ENCODE measurements at regions not wholly inside any gene's neighbourhood (a gene's known extent, or its start where the extent isn't known, plus 50 kb on each side); places are given as distances from the start of the nearest gene placed in this dataset.
A peak's percentile ranks its signal among the peaks of the same experiment; 100 is the strongest.
"Not testable (repeated sequence)": the region's sequence is repeated elsewhere in the genome, so short reads cannot be mapped to it uniquely, and the experiment has no call there.

DNA sequence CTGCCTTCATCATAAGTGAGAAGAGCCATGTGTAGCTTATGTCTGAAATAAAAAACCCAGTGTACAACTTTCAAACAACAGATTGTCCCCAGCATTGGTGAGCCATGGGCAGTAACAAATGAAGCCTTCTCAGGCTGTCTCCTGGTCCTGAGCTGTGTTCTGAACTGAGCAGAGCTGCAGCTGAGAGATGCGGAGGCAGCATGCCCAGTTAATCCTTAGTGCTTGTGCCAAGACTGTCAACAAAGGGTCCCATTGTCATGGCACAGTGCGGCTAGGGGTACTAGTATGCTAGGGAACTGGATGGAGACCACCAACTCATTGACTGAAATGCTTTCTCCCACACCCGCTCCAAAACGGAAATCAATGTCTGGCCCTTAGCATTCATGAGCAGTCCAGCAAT is 154.3 kb downstream of the RMST start:
- no peak for DNase-seq (ENCODE audit: low spot score)

DNA sequence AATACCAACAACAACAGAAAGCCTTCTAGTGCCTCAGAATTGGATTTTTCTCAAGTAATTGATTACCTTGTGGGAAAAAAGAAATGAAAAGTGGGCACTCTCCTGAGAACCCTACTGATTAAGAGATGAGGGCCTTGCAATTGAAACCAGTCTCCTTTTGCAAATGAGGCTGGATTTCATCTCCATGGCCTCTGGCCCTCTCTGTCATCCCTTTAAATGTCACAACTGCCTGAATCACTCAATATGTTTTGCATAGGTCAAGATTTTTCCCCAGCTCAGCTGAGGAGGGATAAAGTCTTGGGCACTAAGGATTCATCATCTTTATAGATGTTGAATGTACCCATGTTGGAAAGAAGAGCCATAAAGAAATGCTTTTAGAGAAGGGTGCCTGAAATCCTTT is 166.4 kb downstream of the RMST start:
- no peak for DNase-seq (ENCODE audit: low spot score)

DNA sequence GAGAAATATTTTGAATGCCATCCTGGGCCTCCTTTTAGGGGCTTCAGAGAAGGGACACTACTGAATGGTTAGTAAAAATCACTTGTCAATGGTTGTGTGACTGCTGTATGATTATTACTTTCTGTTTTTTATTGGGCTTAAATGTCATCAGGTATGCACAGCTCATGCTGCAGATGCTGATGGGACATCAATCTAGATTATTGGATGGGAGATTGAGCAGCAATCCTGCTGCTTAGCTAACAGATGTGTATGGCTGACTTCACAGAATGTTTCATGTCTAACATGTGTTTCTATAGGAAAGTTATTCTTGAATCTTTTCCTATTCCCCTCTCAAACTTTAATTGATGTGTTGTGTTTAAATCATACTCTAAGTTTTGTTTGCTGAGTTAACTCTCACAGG is 166.8 kb downstream of the RMST start:
- DNase-seq (ENCODE audit: low spot score) = no peak

DNA sequence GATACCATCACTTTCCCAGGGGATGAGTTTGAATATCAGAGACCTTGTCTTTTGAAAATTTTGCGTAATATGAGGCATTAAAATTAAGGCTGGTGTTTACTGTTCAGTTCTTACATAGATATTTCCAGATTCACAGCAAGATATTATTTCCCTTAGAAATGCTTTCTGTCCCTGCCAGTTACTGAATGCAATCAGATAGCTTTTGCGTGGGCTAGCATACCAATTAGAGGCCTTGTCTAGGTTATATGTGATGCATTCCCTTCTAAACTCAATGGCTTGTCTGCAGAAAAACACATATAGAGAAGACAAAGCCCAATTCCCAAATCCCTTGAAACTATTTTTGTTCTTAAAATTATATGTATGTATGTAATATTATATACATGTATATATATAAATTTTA is 167.8 kb downstream of the RMST start:
- DNase-seq (ENCODE audit: low spot score) = no peak

DNA sequence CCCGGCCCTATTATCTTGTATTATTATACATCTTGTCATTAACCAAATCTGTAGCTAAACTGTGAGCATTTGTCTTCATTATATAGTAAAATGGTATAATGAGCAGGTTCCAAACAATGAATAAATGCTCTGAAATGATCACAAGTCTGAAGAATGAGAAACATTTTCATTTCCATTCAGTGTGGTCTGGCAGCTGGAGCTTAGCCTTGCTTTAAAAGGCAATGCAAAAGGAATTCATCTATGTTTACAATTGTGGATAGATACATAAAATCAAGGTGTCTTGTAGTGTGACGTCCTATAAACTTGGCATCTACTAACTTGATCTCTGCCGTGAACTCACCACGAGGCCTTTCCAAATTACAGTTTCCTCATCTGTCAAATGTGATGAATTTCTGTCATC is 168.3 kb downstream of the RMST start:
- DNase-seq (ENCODE audit: low spot score) = no peak

DNA sequence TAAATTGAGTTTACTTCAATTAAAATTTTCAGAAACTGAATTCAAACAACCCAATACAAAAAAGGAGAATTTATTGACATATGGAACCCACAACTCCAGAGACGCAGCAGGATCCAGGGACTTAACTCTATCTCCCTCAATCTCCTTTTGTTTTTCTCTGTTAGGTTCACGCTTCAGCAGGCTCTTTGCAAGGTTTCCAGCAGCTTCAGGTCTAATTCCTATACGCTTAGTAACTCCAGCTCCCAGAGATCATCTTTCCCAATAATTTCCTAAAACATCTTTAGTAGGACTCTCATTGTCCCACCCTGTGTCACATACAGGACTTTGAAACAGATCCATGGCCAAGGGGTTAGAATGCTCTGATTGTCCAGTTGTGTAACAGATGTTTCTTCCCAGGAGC is 175.2 kb downstream of the RMST start:
- DNase-seq (ENCODE audit: low spot score) = no peak

DNA sequence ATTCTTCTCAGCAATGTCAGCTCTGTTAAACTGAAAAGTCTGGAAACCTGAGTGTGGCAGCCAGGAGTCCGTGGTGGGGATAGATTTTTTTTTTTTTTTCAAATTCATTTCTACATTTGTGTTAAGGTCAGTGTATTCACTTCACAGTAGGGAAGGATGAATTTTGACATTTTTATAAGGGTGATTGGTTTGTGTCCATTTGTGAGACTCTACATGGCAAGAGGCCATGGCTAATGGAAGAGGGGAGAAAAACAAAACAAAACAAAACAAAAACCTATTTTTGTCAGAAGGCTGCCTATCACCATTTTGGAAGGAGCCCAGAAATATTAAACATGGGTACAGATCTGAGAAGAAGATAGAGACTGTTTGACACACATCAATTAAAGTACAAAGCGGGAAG is 176.1 kb downstream of the RMST start:
- DNase-seq (ENCODE audit: low spot score) = no peak

DNA sequence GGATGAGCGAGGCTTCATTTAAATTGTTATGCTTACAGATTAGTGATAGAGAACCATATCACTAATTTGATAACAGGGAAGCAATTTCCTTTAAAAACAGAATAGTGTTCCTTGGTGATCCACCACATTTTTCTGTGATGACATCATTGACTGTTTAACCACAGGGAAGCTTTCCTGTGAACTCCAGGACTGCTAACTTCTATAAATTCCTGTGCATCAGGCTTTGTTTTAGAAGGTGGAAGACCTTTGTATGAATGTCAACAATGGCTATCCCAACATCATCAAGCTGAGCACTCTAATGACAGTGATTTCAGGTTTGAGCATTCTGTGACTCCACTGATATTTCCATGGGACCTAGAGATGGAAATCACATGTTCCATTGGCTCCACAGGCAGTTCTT is 177.1 kb downstream of the RMST start:
- DNase-seq (ENCODE audit: low spot score) = peak; percentile 47

DNA sequence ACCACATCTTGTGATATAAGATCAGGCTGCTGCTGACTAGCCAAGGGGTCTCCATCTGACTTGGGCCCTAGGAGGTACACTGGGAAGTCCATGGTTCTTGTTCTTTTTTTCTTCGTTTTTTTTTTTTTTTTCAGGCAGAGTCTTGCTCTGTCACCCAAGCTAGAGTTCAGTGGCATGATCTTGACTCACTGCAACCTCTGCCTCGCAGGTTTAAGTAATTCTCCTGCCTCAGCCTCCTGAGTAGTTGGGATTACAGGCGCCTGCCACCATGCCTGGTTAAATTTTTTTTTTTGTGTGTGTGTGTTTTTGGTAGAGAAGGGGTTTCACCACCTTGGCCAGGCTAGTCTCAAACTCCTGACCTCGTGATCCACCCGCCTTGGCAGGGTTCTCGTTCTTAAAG is 178.2 kb downstream of the RMST start:
- DNase-seq (ENCODE audit: low spot score) = no peak

DNA sequence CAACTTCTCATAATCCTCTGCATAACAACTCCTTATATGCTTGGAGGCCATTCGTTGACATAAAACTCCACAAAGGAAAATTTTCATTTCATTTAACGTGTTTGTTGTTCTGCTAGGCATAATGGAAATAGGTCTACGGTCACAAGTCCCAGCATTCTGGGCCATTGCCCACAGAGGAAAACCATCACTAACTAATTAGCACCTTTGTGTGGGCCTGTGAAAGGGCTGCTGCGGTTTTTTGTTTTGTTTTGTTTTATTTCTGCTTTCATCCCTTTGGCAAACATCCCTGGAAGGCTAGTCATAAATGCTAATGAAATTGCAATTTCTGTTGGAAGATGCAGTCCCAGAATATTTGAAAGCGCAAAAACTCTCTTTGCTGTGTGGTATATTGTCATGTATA is 180.3 kb downstream of the RMST start:
- DNase-seq (ENCODE audit: low spot score) = no peak

DNA sequence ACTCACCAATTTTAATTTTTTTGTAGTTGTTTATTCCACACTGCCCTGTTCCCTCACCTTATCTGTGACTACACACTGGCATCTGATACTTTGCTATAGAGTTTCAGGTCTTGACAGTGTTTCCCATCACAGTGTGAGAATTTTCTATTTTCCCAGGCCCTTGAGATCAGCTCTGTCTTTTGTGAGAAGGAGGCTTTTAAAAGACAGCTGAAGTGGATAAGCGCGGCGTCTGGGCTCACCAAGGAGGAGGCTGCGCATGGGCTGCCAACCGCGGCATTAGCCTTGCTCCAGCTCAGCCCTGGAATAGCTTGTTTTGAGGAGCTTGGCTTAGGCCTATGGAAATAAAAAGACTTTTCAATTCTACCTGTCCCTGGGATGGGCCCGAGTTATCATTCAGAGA is 181.3 kb downstream of the RMST start:
- no peak for DNase-seq (ENCODE audit: low spot score)

DNA sequence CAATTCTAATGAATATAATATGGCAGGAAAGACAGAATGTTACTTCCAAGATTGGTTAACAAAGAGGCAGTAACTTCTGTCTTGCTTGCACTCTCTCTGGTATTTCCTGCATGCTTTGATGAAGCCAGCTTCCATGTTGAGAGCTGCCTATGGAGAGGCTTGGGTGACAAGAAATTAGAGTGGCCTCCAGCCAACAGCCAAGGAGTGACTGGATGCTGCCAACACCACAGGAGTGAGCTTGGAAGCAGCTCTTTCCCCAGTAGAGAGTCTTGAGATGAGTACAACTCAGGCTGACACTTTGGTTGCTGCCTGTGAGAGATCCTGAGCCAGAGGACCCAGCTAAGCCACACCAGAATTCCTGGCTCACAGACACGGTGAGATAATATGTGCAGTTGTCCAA is 183.1 kb downstream of the RMST start:
- DNase-seq (ENCODE audit: low spot score) = no peak

DNA sequence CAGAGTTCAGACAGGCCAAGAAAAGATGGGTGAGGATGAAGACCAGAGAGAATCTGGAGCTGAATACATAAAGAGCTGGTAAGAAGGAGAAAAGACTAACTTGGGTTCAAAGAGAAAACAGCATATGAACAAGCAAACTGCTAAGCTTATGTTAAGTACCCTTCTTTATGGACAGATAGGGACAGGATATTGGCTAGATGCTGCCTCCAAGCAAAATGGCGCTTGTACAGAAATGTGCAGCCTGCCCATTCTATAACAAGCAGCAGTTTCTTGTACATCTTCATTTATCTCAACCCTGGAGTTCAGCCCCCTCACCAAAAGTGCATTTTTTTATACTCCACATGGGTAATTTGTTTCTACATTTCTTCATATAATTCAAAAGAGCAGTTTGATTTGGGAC is 184.5 kb downstream of the RMST start:
- DNase-seq (ENCODE audit: low spot score) = no peak

DNA sequence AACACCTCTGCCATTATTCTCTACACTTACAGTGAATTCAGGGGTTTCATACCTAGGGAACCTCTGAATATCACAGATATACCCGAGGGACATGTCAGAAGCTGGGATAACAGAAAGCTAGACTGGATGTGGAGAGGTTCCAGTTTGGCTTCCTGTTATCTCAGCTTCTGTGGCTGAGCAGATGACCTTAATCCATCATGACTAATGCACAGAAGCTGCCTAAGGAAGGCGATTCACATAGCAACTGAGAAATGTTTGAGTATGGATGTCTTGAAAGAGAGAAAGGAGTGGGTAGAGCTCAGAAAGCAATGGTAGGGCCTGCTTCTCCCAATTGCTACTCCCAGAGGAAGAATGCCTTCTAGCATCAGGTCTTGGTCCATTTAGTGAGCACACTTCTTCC is 187.6 kb downstream of the RMST start:
- no peak for DNase-seq (ENCODE audit: low spot score)

DNA sequence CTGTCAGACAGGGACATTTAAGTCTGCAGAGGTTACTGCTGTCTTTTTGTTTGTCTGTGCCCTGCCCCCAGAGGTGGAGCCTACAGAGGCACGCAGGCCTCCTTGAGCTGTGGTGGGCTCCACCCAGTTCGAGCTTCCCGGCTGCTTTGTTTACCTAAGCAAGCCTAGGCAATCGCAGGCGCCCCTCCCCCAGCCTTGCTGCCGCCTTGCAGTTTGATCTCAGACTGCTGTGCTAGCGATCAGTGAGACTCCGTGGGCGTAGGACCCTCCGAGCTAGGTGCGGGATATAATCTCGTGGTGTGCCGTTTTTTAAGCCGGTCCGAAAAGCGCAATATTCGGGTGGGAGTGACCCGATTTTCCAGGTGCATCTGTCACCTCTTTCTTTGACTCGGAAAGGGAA is 193.9 kb downstream of the RMST start:
- not testable (repeated sequence) for DNase-seq (ENCODE audit: low spot score)

DNA sequence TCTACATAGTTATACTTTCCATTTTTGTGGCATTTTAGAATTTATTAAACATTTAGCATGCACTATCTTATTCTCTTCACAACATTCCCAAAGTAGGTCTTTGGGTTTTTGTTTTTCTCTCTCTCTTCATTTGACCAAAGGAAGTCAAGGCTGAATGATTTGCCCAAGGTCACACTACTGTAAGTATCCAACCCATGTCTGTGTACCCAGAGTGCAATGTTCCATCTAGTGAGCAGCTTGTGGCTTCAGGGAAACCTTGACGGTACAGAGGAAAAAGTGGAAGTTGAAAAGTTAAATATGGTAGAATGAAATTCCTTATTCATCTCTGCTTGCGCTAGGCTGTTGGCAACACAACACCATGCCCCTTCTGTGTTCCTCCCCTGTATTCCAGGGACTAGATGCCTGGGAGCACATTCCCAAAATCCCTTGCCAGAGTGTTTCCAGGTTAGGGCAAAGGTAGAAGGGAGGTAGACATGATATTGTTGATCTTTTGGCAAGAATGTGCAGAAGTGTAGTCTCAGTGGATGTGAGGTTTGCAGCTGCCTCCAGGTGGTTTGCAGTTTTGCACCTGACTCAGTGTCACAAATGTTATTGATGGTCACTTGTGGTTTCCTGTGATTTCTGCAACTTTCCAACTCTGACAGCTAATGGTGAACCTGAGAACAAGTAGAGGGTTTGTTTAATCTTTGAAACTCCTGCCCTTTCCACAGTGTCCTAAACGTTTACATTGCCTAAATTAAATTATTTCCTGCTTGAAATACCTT is 196.7 kb downstream of the RMST start:
- DNase-seq (ENCODE audit: low spot score) = no peak

DNA sequence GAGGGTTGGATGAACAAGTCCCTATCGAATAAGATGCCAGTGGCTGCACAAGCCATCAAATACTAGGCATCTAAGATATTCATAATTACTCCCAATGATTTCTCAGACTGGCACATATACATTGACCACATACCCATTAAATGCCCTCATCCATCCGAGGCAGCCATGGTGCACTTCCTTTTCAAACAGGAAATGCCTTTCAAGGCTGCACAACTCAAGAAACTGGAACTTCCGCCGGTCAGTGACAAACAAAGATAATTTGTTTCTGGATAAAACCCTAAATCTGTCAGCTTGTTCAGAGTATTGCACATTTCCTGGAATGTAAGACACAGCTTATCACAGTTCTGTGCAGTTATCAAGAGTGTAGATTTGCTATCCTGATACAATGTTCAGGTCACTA is 203.7 kb downstream of the RMST start:
- peak; percentile 88 for DNase-seq (ENCODE audit: low spot score)

DNA sequence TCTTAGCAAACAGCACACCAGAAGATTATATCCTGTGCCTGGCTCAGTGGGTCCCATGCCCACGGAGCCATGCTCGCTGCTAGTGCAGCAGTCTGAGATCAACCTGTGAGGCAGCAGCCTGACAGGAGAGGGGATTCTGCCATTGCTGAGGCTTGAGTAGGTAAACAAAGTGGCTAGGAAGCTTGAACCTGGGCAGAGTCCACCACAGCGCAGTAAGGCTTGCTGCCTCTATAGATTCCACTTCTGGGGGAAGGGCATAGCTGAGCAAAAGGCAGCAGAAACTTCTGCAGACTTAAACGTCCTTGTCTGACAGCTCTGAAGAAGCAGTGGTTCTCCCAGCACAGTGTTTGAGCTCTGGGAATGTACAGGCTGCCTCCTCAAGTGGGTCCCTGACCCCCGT is 210.3 kb downstream of the RMST start:
- DNase-seq (ENCODE audit: low spot score) = no peak

DNA sequence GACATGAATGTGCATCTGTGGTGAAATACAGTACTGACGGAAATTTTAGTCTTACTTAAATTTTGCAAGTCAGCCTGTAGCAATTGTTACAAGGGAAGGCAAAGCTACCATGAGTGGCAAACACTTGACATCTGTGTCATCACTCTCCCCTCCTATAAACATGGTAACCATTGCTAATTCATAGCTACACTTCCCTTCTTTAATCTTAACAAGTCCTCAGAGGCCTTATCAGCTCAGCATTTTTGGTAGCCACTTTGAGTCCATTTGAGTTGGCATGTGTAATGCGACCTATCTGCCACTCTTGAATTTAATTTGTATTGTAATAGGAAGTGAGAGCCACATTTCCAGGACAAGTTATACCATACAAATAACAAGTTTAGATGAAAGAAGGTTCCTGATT is 218.1 kb downstream of the RMST start:
- DNase-seq (ENCODE audit: low spot score) = no peak

DNA sequence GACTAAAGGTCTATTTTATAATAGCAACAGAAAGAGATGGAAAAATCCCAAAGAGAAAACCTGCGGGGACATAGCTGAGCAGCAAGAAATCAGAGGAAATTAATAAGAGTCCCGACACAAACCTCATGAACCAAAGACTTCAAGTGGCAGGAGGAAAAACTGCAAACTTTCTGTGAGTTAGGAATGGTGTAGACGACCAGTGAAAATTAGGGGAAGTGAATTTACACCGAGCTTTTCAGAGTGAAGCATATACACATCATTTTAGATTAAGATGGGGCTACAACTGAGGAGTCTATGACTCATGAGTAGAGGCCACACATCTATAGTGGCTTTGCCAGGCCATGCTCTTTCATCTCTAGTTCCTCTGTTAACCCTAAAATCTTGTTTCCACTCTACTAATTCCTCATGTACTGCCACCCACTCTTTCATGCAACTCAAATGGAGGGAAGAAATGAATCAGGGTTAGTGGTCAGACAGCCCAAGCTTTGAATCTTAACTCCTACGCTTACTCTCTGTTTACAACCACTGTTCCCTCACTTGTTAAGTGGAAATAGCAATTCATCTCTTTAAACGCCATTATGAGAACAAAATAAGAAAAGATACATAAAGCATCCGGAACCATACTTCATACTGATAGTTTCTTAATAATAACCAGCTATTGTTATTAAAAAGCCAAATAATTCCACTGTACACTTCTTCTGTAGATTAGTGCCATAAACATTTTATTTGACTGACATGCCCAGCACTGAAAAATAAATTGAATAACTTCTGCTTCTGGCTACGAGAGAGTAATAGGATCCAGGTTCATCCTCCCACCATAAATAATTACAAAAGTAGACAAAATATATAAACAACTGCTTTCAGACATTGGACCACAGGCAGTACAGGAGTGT is 219.3 kb downstream of the RMST start:
- no peak for DNase-seq (ENCODE audit: low spot score)

DNA sequence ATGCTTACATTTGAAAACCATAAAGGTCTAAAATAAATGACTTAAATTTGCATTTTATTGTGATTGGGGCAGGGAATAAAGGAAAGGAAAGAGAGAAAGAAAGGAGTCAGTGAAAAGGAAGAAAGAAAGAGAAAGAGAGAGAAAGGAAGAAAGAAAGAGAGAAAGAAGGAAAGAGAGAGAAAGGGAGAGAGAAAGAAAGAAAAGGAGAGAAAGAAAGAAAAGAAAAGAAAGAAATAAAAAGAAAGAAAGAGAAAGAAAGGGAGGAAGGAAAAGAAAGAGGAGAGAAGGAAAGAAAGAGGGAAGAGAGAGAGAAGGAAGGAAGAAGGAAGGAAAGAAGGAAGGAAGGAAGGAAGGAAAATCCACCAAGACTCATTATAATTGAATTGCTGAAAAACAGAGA is 222.8 kb downstream of the RMST start:
- DNase-seq (ENCODE audit: low spot score) = no peak

DNA sequence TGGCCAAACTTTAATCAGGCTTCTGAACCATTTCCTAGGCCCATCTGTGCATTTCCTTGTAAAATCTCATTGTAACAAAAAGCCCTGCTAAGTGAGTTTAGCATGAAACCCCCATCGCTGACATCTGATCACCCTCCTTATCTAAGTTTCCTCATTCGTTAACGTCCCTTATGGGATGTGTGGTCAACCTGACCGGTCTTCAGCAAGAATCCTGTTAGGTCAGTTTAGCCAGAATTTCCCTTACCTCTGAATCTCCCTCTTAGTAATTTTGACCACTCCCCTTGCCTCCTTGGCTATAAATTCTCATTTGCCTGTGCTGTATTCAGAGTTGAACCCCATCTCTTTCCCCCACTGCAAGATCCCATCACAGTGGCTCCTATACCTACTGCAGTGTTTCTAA is 239.3 kb downstream of the RMST start:
- no peak for DNase-seq (ENCODE audit: low spot score)

DNA sequence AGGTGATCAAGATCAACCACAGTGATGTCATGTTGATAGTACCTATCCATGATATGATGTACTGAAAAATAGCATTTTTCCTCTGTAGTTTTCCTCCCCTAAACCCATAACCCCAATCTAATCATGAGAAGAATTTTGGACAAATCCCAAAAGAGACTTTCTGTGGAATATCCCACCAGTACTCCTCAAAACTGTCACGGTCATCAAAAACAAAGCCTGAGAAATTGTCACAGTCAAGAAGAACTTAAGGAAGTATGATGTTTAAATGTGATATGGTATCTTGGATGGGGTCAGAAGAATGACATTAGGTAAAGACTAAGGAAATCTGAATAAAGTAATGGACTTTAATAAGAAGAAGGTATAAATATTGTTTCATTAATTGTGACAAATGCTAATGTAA is 248.8 kb downstream of the RMST start:
- no peak for DNase-seq (ENCODE audit: low spot score)

DNA sequence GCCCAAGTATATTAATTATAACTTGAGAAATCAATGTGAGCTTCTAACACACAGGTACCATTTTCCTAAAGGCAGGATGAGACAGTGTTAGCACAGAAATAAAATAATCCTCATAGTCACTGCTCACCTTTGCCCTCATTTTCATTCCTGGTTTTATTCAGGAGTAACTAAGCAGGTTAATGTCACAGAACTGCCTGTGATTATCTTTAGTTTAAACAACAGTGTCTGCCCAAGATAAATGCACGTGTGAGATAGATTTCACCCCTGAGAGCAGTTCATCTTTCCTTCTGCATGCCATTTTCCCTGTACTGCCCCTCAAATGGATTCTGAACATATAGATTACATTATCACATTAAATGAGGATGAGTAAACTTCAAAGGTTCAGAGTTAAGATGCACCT is 250.7 kb downstream of the RMST start:
- no peak for DNase-seq (ENCODE audit: low spot score)

Data from kidney capillary endothelial cell (primary cell).